ENCODE measurements at regions not wholly inside any gene's neighbourhood (a gene's known extent, or its start where the extent isn't known, plus 50 kb on each side); places are given as distances from the start of the nearest gene placed in this dataset.

DNA sequence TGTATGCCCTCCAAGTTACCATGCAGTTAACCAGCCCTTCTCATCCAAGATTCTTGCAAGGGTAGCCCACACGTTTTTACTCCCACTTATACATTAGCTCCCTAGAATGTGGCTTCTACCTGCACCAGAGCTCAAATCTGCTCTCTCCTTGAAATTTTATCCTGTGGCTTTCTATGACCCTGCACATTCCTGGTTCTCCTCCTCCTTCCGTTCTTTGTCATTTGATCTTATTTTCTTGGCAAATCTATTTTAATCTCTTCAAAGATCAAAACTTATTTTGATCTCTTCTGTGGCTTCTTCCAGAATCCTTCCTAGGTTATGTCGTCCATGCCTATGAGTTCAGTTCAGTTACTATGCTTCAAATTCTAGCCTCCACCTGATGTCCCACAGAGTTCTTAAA, 115.6 kb upstream of the GUCA2B start:
- Histone ChIP-seq H3K9ac (ENCODE audit: extremely low read depth, insufficient read length, low read length) (no peak overlapping the region), H3K27ac (ENCODE audit: insufficient read length, low read depth, low read length) (no peak overlapping the region), H3K18ac (ENCODE audit: insufficient read length, low read depth, low read length) (no peak overlapping the region), H3K56ac (ENCODE audit: insufficient read length, low read depth, low read length) (no peak overlapping the region), H3K79me1 (ENCODE audit: insufficient read depth, low read depth, low read length, poor library complexity, severe bottlenecking) (no peaks in the 10 kb centered on the region), H3K14ac (ENCODE audit: insufficient read depth, low read length) (no peak overlapping the region), H3K27me3 (ENCODE audit: insufficient read depth, low read length) (peaks cover 4% of the 10 kb centered on the region; the same call in 1 of the 2 replicates), H3K4me2 (ENCODE audit: insufficient read depth, insufficient read length, low read length) (no peak overlapping the region), H4K5ac (ENCODE audit: insufficient read length, low read depth, low read length) (no peak overlapping the region), H3K79me2 (ENCODE audit: insufficient read depth, low read length) (no peaks in the 10 kb centered on the region), H3K23me2 (ENCODE audit: insufficient read length, low read depth, low read length, poor library complexity, severe bottlenecking) (peaks cover 7% of the 10 kb centered on the region), H2BK20ac (ENCODE audit: low read depth, low read length, poor library complexity, severe bottlenecking) (no peak overlapping the region), H3K4me1 (ENCODE audit: insufficient read depth, low read length) (no peaks in the 10 kb centered on the region), H2AFZ (ENCODE audit: low read length) (no peak overlapping the region), H4K91ac (ENCODE audit: insufficient read length, low read depth, low read length) (no peak overlapping the region), H3T11ph (ENCODE audit: low read length) (no peak overlapping the region), H2AK5ac (ENCODE audit: insufficient read length, low read length) (no peak overlapping the region), H4K8ac (replicated peaks; ENCODE audit: insufficient read length, low read depth, low read length) (no peak overlapping the region), H4K20me1 (ENCODE audit: control insufficient read depth, insufficient read depth, insufficient read length) (no peaks in the 10 kb centered on the region), H2BK12ac (ENCODE audit: insufficient read length, low read depth, low read length) (no peak overlapping the region), H3K9me3 (ENCODE audit: control insufficient read depth, low read depth, low read length) (no peaks in the 10 kb centered on the region), H3K23ac (ENCODE audit: insufficient read length, low read depth, low read length) (no peak overlapping the region), H2BK5ac (ENCODE audit: insufficient read length, low read length) (no peak overlapping the region), H2BK120ac (ENCODE audit: low read depth, low read length, poor library complexity, severe bottlenecking) (no peak overlapping the region), H3K4ac (ENCODE audit: low read depth, low read length) (no peak overlapping the region), H2BK15ac (ENCODE audit: low read depth, low read length) (no peak overlapping the region)
- Mint-ChIP-seq H3K36me3 (ENCODE audit: insufficient read depth in 1 of 3, low read depth in 3 of 3) (peaks cover 0 to 2% (median 0%) of the 10 kb centered on the region in 3 experiments; a peak in 2 of 7 replicates), H3K27me3 (ENCODE audit: low read depth) (peaks cover 30% of the 10 kb centered on the region), H3K27ac (no peak overlapping the region), H3K4me1 (peaks cover 9% of the 10 kb centered on the region in 2 experiments), H3K9me3 (no peaks in the 10 kb centered on the region), H3K4me3 (no peak overlapping the region)
- TF ChIP-seq, protein P1, sequence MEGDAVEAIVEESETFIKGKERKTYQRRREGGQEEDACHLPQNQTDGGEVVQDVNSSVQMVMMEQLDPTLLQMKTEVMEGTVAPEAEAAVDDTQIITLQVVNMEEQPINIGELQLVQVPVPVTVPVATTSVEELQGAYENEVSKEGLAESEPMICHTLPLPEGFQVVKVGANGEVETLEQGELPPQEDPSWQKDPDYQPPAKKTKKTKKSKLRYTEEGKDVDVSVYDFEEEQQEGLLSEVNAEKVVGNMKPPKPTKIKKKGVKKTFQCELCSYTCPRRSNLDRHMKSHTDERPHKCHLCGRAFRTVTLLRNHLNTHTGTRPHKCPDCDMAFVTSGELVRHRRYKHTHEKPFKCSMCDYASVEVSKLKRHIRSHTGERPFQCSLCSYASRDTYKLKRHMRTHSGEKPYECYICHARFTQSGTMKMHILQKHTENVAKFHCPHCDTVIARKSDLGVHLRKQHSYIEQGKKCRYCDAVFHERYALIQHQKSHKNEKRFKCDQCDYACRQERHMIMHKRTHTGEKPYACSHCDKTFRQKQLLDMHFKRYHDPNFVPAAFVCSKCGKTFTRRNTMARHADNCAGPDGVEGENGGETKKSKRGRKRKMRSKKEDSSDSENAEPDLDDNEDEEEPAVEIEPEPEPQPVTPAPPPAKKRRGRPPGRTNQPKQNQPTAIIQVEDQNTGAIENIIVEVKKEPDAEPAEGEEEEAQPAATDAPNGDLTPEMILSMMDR (conservative IDR thresholded peaks at IDR 0.05) = no peak
- no peak for DNase-seq
- WGBS (ENCODE audit: extremely low coverage, insufficient read length, low lambda C conversion rate) = no CpG with 5 or more reads among the region's 3 CpGs

Measured in H9 (cell line).